ENCODE measurements at regions not wholly inside any gene's neighbourhood (a gene's known extent, or its start where the extent isn't known, plus 50 kb on each side); places are given as distances from the start of the nearest gene placed in this dataset.

- H3K36me3 ChIP-seq (ENCODE audit: control insufficient read depth in 4 of 4, insufficient read depth in 3 of 4, low read depth in 1 of 4, low read length in 3 of 4), result no peaks in the 10 kb centered on the region
- 86% methylated on average over 7 of the region's 7 CpGs for whole genome bisulfite sequencing
- H3K27me3 ChIP-seq (ENCODE audit: control insufficient read depth in 4 of 4, insufficient read depth in 4 of 4, low read length in 3 of 4), result no peaks in the 10 kb centered on the region
- H3K27ac ChIP-seq (ENCODE audit: low read depth in 1 of 2, low read length in 2 of 2), result no peak overlapping the region
- H3K4me3 ChIP-seq (ENCODE audit: low read depth in 1 of 3, low read length in 3 of 3), result no peak overlapping the region
- peaks cover 0 to 3% (median 0%) of the 10 kb centered on the region in 4 donors for H3K4me1 ChIP-seq (ENCODE audit: control insufficient read depth in 4 of 4, insufficient read depth in 4 of 4, low read length in 3 of 4)
- H3K9me3 ChIP-seq (ENCODE audit: control insufficient read depth in 4 of 4, low read length in 3 of 4), result no peaks in the 10 kb centered on the region
- DNase-seq (ENCODE audit: low spot score), result no peak
- no peak overlapping the region for H3K9ac ChIP-seq (ENCODE audit: low read depth in 1 of 2, low read length in 2 of 2)
- TF ChIP-seq, protein P1, sequence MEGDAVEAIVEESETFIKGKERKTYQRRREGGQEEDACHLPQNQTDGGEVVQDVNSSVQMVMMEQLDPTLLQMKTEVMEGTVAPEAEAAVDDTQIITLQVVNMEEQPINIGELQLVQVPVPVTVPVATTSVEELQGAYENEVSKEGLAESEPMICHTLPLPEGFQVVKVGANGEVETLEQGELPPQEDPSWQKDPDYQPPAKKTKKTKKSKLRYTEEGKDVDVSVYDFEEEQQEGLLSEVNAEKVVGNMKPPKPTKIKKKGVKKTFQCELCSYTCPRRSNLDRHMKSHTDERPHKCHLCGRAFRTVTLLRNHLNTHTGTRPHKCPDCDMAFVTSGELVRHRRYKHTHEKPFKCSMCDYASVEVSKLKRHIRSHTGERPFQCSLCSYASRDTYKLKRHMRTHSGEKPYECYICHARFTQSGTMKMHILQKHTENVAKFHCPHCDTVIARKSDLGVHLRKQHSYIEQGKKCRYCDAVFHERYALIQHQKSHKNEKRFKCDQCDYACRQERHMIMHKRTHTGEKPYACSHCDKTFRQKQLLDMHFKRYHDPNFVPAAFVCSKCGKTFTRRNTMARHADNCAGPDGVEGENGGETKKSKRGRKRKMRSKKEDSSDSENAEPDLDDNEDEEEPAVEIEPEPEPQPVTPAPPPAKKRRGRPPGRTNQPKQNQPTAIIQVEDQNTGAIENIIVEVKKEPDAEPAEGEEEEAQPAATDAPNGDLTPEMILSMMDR (IDR thresholded peaks at IDR 0.05; ENCODE audit: low read depth, low read length, missing input control), result no peak
- TF ChIP-seq ZBTB33 (IDR thresholded peaks at IDR 0.05) (no peak), RXRA (IDR thresholded peaks at IDR 0.05) (no peak), HNF4G (IDR thresholded peaks at IDR 0.05) (no peak)
Observed at GRCh38 chr7:41487229-41487940, 215.5 kb downstream of the INHBA start.

DNA sequence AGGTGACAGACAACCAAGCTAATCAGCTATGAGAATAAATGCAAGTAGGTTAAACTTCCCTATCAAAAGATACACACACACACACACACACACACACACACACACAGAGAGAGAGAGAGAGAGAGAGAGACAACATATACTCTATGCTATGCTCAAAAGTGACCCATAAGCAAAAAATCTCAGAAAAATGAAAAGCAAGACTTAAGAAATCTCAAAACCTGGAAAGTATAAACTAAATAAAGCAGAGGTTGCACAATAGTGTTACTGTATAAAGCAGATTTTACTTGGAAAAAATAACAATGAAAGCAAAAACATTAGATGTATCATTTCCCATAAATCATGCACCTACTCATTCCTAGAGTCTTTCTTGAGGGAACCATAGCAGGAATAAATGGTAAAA, 221.5 kb downstream of the INHBA start:
- Histone ChIP-seq H3K36me3 (ENCODE audit: control insufficient read depth in 4 of 4, insufficient read depth in 3 of 4, low read depth in 1 of 4, low read length in 3 of 4) (no peaks in the 10 kb centered on the region), H3K9me3 (ENCODE audit: control insufficient read depth in 4 of 4, low read length in 3 of 4) (peaks cover 0 to 4% (median 0%) of the 10 kb centered on the region in 4 donors), H3K27me3 (ENCODE audit: control insufficient read depth in 4 of 4, insufficient read depth in 4 of 4, low read length in 3 of 4) (no peaks in the 10 kb centered on the region), H3K4me3 (ENCODE audit: low read depth in 1 of 3, low read length in 3 of 3) (no peak overlapping the region), H3K4me1 (ENCODE audit: control insufficient read depth in 4 of 4, insufficient read depth in 4 of 4, low read length in 3 of 4) (no peaks in the 10 kb centered on the region), H3K27ac (ENCODE audit: low read depth in 1 of 2, low read length in 2 of 2) (no peak overlapping the region), H3K9ac (ENCODE audit: low read depth in 1 of 2, low read length in 2 of 2) (no peak overlapping the region)
- TF ChIP-seq YY1 (IDR thresholded peaks at IDR 0.05) (no peak), GABPA (IDR thresholded peaks at IDR 0.05 in 1 of 2, conservative IDR thresholded peaks at IDR 0.05 in 1 of 2) (no peak), TAF1 (conservative IDR thresholded peaks at IDR 0.05) (no peak), RAD21 (IDR thresholded peaks at IDR 0.05) (no peak), SP1 (IDR thresholded peaks at IDR 0.05) (no peak)
- TF ChIP-seq, protein P2, sequence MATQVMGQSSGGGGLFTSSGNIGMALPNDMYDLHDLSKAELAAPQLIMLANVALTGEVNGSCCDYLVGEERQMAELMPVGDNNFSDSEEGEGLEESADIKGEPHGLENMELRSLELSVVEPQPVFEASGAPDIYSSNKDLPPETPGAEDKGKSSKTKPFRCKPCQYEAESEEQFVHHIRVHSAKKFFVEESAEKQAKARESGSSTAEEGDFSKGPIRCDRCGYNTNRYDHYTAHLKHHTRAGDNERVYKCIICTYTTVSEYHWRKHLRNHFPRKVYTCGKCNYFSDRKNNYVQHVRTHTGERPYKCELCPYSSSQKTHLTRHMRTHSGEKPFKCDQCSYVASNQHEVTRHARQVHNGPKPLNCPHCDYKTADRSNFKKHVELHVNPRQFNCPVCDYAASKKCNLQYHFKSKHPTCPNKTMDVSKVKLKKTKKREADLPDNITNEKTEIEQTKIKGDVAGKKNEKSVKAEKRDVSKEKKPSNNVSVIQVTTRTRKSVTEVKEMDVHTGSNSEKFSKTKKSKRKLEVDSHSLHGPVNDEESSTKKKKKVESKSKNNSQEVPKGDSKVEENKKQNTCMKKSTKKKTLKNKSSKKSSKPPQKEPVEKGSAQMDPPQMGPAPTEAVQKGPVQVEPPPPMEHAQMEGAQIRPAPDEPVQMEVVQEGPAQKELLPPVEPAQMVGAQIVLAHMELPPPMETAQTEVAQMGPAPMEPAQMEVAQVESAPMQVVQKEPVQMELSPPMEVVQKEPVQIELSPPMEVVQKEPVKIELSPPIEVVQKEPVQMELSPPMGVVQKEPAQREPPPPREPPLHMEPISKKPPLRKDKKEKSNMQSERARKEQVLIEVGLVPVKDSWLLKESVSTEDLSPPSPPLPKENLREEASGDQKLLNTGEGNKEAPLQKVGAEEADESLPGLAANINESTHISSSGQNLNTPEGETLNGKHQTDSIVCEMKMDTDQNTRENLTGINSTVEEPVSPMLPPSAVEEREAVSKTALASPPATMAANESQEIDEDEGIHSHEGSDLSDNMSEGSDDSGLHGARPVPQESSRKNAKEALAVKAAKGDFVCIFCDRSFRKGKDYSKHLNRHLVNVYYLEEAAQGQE (IDR thresholded peaks at IDR 0.05), result no peak
- DNase-seq (ENCODE audit: low spot score), result no peak

All from liver (tissue), 8 donors.